ENCODE measurements at regions not wholly inside any gene's neighbourhood (a gene's known extent, or its start where the extent isn't known, plus 50 kb on each side); places are given as distances from the start of the nearest gene placed in this dataset.

- no peak overlapping the region for H3K9ac ChIP-seq (ENCODE audit: low read depth, low read length, poor library complexity, severe bottlenecking)
- H3K79me2 ChIP-seq (ENCODE audit: insufficient read depth, low read length): no peaks in the 10 kb centered on the region
- no peaks in the 10 kb centered on the region for H3K27me3 ChIP-seq (ENCODE audit: insufficient read depth, low read length, poor library complexity, severe bottlenecking)
- TF ChIP-seq EZH2phosphoT487 (IDR thresholded peaks at IDR 0.05; ENCODE audit: borderline replicate concordance): no peak
- no peak for TF ChIP-seq CTCF (conservative IDR thresholded peaks at IDR 0.05; ENCODE audit: low read length)
- H3K4me1 ChIP-seq (ENCODE audit: insufficient read depth, low read length, poor library complexity, severe bottlenecking): no peaks in the 10 kb centered on the region
- H3K9me3 ChIP-seq (ENCODE audit: insufficient read depth, low read depth, low read length): no peaks in the 10 kb centered on the region
- H2AFZ ChIP-seq (ENCODE audit: low read length): no peak overlapping the region
- no peaks in the 10 kb centered on the region for H3K36me3 ChIP-seq (ENCODE audit: insufficient read depth, low read length)
- H3K4me2 ChIP-seq (ENCODE audit: low read depth, low read length, poor library complexity, severe bottlenecking): no peak overlapping the region
- no peaks in the 10 kb centered on the region for H3F3A ChIP-seq (ENCODE audit: low read depth)
- no peaks in the 10 kb centered on the region for H4K20me1 ChIP-seq (ENCODE audit: insufficient read depth, low read length, poor library complexity, severe bottlenecking)
- no peaks in the 10 kb centered on the region for H3K9me2 ChIP-seq (replicated peaks; ENCODE audit: low read depth, low read length)
- H3K4me3 ChIP-seq (ENCODE audit: low read length, poor library complexity, severe bottlenecking): no peak overlapping the region
These were observed 445.7 kb downstream of the ADRA2A start for GRCh38 chr10:111522551-111522950.

- Histone ChIP-seq H2AFZ (ENCODE audit: low read length) (no peak overlapping the region), H3K9ac (ENCODE audit: low read depth, low read length, poor library complexity, severe bottlenecking) (no peak overlapping the region), H3K4me3 (ENCODE audit: low read length, poor library complexity, severe bottlenecking) (no peak overlapping the region), H3K27me3 (ENCODE audit: insufficient read depth, low read length, poor library complexity, severe bottlenecking) (no peaks in the 10 kb centered on the region), H3K9me3 (ENCODE audit: insufficient read depth, low read depth, low read length) (no peaks in the 10 kb centered on the region), H3F3A (ENCODE audit: low read depth) (no peaks in the 10 kb centered on the region), H3K4me1 (ENCODE audit: insufficient read depth, low read length, poor library complexity, severe bottlenecking) (no peaks in the 10 kb centered on the region), H3K4me2 (ENCODE audit: low read depth, low read length, poor library complexity, severe bottlenecking) (no peak overlapping the region), H3K79me2 (ENCODE audit: insufficient read depth, low read length) (no peaks in the 10 kb centered on the region), H3K36me3 (ENCODE audit: insufficient read depth, low read length) (no peaks in the 10 kb centered on the region), H4K20me1 (ENCODE audit: insufficient read depth, low read length, poor library complexity, severe bottlenecking) (no peaks in the 10 kb centered on the region), H3K9me2 (replicated peaks; ENCODE audit: low read depth, low read length) (no peaks in the 10 kb centered on the region)
- TF ChIP-seq EZH2phosphoT487 (IDR thresholded peaks at IDR 0.05; ENCODE audit: borderline replicate concordance) (no peak), CTCF (conservative IDR thresholded peaks at IDR 0.05; ENCODE audit: low read length) (no peak)
These were observed 446.2 kb downstream of the ADRA2A start for GRCh38 chr10:111523016-111523415.

GRCh38 chr10:111524134-111524533 is 447.3 kb downstream of the ADRA2A start:
- TF ChIP-seq CTCF (conservative IDR thresholded peaks at IDR 0.05; ENCODE audit: low read length) (no peak), EZH2phosphoT487 (IDR thresholded peaks at IDR 0.05; ENCODE audit: borderline replicate concordance) (no peak)
- Histone ChIP-seq H3K9ac (ENCODE audit: low read depth, low read length, poor library complexity, severe bottlenecking) (no peak overlapping the region), H3K79me2 (ENCODE audit: insufficient read depth, low read length) (no peaks in the 10 kb centered on the region), H3K4me3 (ENCODE audit: low read length, poor library complexity, severe bottlenecking) (no peak overlapping the region), H3K9me2 (replicated peaks; ENCODE audit: low read depth, low read length) (no peaks in the 10 kb centered on the region), H3K4me2 (ENCODE audit: low read depth, low read length, poor library complexity, severe bottlenecking) (no peak overlapping the region), H3K36me3 (ENCODE audit: insufficient read depth, low read length) (no peaks in the 10 kb centered on the region), H4K20me1 (ENCODE audit: insufficient read depth, low read length, poor library complexity, severe bottlenecking) (no peaks in the 10 kb centered on the region), H3K27me3 (ENCODE audit: insufficient read depth, low read length, poor library complexity, severe bottlenecking) (no peaks in the 10 kb centered on the region), H3K4me1 (ENCODE audit: insufficient read depth, low read length, poor library complexity, severe bottlenecking) (no peaks in the 10 kb centered on the region), H3K9me3 (ENCODE audit: insufficient read depth, low read depth, low read length) (no peaks in the 10 kb centered on the region), H3F3A (ENCODE audit: low read depth) (no peaks in the 10 kb centered on the region), H2AFZ (ENCODE audit: low read length) (no peak overlapping the region)

Data from Loucy (cell line).